Activated CD4-positive, alpha-beta memory T cell treated with anti-CD3 and anti-CD28 coated beads for 36 hours (primary cell): ENCODE measurements at regions not wholly inside any gene's neighbourhood (a gene's known extent, or its start where the extent isn't known, plus 50 kb on each side); places are given as distances from the start of the nearest gene placed in this dataset.
"Not testable (repeated sequence)": the region's sequence is repeated elsewhere in the genome, so short reads cannot be mapped to it uniquely, and the experiment has no call there.

ENCODE experiments used
- CTCF ChIA-PET: fragments of 350-600 bp; sonication (Branson Sonifier 250); formaldehyde crosslinking; loops from one replicate; lab custom pipeline; 2021; ENCODE audit warnings: antibody characterized with exemption, inconsistent platforms; lab: Charles Lee
- POLR2A ChIA-PET: fragments of 350-600 bp; sonication (Branson Sonifier 250); formaldehyde crosslinking; loops from one replicate; lab custom pipeline; 2021; ENCODE audit warnings: antibody characterized with exemption; lab: Charles Lee
- DNase-seq: peaks from one replicate; pipeline ENCODE4 v3.0.0-alpha.2; 2020
- H3K27ac Mint-ChIP-seq: one replicate; pipeline ENCODE4 v1.8.0; 2021; ENCODE audit warnings: mixed read lengths
- H3K27me3 Mint-ChIP-seq: one replicate; pipeline ENCODE4 v1.8.0; 2021; ENCODE audit warnings: mixed read lengths
- H3K36me3 Mint-ChIP-seq: one replicate; pipeline ENCODE4 v1.8.0; 2021; ENCODE audit warnings: mixed read lengths
- H3K4me1 Mint-ChIP-seq: one replicate; pipeline ENCODE4 v1.8.0; 2021; ENCODE audit warnings: low read depth, mixed read lengths
- H3K4me3 Mint-ChIP-seq: one replicate; pipeline ENCODE4 v1.8.0; 2021; ENCODE audit warnings: mild to moderate bottlenecking, mixed read lengths
- H3K9me3 Mint-ChIP-seq: one replicate; pipeline ENCODE4 v1.8.0; 2021; ENCODE audit warnings: mixed read lengths
- intact Hi-C: fragments of 100-400 bp; cut with micrococcal nuclease; formaldehyde crosslinking; loops from one replicate; pipeline ENCODE4 v1.15.1; 2023

DNA sequence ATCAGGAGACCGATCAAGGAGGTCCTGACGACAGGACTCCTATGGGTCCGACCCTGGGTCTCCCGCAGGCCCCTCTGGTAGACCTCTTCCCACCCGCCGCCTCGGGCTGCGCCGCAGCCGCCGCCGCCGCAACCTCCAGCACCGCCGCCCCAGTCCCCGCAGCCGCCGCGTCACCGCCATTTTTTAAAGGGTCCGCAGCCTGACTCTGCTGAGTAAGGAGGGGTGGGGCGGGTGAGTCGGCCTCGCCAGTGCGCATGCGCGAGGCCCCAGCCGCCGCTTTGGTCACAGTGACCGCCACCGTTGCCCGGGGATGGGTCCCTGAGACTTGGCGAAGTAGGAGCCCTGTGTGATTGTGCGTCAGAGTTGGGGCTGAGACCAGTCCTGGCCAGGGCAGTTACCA, 1401.9 kb upstream of the PCDH10 start:
- H3K27ac Mint-ChIP-seq, H3K4me3 Mint-ChIP-seq, H3K36me3 Mint-ChIP-seq, H3K9me3 Mint-ChIP-seq, POLR2A ChIA-PET, CTCF ChIA-PET, H3K27me3 Mint-ChIP-seq, DNase-seq, H3K4me1 Mint-ChIP-seq, intact Hi-C loops: not testable (repeated sequence)

DNA sequence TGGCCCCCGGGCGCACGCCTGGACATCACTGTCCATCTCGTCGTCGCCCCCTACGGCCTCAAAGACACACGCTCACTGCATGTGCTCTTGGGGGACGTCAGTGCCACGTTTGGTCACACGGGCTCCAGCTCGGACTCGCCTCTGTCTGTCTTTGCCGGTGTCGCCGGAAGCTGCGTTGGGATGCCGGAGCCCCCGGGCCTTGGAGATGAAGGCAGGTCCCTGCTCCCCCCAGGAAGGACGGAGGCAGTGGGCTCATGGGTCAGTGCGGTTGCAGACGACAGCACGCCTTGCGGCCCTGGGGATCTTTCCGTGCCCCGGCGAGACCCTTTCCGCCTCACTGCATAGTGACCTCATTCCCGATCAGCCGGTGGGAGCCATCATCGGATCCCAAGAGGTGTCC, 1399.9 kb upstream of the PCDH10 start:
- intact Hi-C loops, POLR2A ChIA-PET, H3K9me3 Mint-ChIP-seq, H3K27ac Mint-ChIP-seq, CTCF ChIA-PET, H3K27me3 Mint-ChIP-seq, H3K36me3 Mint-ChIP-seq, H3K4me3 Mint-ChIP-seq, DNase-seq, H3K4me1 Mint-ChIP-seq: not testable (repeated sequence)

DNA sequence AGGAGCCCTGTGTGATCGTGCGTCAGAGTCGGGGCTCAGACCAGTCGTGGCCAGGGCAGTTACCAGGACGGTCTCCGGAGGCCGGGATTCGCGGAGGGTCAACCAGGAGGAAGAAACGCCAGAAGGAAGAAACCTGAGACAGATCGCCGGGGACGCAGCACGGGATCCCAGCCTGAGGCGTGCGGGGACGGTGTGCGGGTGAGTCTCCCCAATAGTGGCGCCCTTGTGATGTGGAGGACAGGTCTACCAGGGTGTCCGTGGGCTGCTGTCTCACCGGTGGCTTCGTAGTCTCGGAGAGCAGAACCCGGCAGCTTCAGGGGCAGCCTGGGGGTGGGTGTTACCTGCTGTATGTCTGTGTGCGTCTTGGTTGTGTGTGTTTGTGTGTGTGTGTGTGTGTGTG, 1399.1 kb upstream of the PCDH10 start:
- H3K9me3 Mint-ChIP-seq, H3K4me3 Mint-ChIP-seq, H3K36me3 Mint-ChIP-seq, CTCF ChIA-PET, H3K4me1 Mint-ChIP-seq, H3K27ac Mint-ChIP-seq, H3K27me3 Mint-ChIP-seq, POLR2A ChIA-PET, intact Hi-C loops: not testable (repeated sequence)
- peak; percentile 25 for DNase-seq

DNA sequence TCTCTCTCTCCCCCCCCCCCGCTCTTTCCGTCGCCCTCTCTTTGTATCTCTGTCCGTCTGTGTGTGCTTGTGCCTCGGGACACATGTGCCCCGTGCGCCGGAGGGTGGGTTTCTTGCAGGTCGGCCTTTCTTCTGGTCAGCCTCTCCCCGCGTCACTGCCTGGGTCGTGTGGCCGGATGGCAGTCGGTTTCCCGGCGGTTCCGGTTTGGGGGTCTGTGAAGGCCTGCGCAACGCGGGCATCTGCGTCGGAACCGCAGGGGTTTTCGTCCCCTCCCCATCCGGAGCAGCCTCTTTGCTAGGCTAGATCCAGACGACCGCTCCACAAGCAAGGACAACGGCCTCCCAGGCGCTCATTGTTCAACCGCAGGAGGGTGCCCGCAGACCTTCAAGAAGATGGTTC, 1398.6 kb upstream of the PCDH10 start:
- H3K4me3 Mint-ChIP-seq, H3K4me1 Mint-ChIP-seq, H3K36me3 Mint-ChIP-seq, intact Hi-C loops, POLR2A ChIA-PET, H3K27me3 Mint-ChIP-seq, H3K9me3 Mint-ChIP-seq, H3K27ac Mint-ChIP-seq, CTCF ChIA-PET: not testable (repeated sequence)
- DNase-seq, result peak; percentile 32

DNA sequence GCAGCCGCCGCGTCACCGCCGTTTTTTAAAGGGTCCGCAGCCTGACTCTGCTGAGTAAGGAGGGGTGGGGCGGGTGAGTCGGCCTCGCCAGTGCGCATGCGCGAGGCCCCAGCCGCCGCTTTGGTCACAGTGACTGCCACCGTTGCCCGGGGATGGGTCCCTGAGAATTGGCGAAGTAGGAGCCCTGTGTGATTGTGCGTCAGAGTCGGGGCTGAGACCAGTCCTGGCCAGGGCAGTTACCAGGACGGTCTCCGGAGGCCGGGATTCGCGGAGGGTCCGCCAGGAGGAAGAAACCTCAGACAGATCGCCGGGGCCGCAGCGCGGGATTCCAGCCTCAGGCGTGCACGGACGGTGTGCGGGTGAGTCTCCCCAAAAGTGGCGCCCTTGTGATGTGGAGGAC, 1386.9 kb upstream of the PCDH10 start:
- intact Hi-C loops, CTCF ChIA-PET, POLR2A ChIA-PET, H3K4me3 Mint-ChIP-seq, H3K27ac Mint-ChIP-seq, H3K4me1 Mint-ChIP-seq, H3K36me3 Mint-ChIP-seq, H3K27me3 Mint-ChIP-seq, DNase-seq, H3K9me3 Mint-ChIP-seq: not testable (repeated sequence)

DNA sequence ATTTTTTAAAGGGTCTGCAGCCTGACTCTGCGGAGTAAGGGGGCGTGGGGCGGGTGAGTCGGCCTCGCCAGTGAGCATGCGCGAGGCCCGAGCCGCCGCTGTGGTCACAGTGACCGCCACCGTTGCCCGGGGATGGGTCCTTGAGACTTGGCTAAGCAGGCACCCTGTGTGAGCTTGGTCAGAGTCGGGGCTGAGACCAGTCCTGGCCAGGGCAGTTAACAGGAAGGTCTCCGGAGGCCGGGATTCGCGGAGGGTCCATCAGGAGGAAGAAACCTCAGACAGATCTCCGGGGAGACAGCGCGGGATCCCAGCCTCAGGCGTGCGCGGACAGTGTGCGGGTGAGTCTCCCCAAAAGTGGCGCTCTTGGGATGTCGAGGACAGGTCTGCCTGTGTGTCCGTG, 1384.4 kb upstream of the PCDH10 start:
- intact Hi-C loops, result no loop called here
- CTCF ChIA-PET, result no interaction called here
- peaks cover 4% of the 10 kb centered on the region for H3K9me3 Mint-ChIP-seq

DNA sequence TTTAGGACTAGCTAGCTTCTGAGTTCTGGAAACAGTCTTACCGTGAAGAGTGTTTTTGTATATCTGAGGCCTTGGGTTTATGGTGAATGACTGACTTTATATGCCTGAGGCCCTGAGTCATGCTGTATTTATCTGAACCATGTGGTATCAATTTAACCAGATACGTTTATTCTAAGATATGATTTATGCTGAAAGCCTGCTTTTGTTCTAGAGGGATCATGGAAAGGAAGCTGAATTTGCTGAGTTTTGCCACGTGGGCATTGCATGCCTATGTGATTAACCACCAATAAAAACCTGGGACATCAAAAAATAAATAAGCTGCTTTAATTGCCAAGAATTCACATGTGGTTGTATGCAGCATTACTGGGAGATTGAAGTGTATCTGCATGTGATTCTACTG, 1374.7 kb upstream of the PCDH10 start:
- H3K4me1 Mint-ChIP-seq, H3K36me3 Mint-ChIP-seq, H3K27me3 Mint-ChIP-seq, DNase-seq, H3K4me3 Mint-ChIP-seq, intact Hi-C loops, H3K27ac Mint-ChIP-seq, H3K9me3 Mint-ChIP-seq, CTCF ChIA-PET, POLR2A ChIA-PET: not testable (repeated sequence)

More for the DNA sequence above, 1384.4 kb upstream of the PCDH10 start:
- Mint-ChIP-seq H3K4me1 (no peaks in the 10 kb centered on the region), H3K4me3 (no peak overlapping the region), H3K36me3 (no peaks in the 10 kb centered on the region), H3K27me3 (no peaks in the 10 kb centered on the region), H3K27ac (no peak overlapping the region)
- POLR2A ChIA-PET, result no interaction called here
- no peak for DNase-seq

DNA sequence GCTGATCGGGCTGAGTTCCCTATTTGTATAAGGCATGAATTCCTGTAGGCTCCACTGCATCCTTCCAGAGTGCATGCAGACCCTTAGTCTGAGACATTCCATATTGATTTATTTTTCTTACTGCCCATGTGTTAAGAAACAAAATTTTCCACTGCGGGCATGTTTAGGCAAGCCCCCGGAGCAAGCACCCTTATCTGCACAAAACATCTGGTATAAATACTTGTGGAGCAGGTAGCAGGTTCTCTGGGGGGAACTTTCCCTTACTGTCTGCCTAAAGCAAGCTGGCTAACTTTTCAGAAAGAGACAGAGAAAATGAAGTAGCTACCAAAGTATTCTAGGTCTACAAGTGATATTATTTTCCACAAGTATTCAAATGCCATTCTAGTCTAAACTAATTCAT, 1338.5 kb upstream of the PCDH10 start:
- H3K4me3 Mint-ChIP-seq, H3K36me3 Mint-ChIP-seq, H3K9me3 Mint-ChIP-seq, POLR2A ChIA-PET, H3K4me1 Mint-ChIP-seq, H3K27ac Mint-ChIP-seq, intact Hi-C loops, DNase-seq, H3K27me3 Mint-ChIP-seq, CTCF ChIA-PET: not testable (repeated sequence)
